GM20000 (cell line): ENCODE measurements at regions not wholly inside any gene's neighbourhood (a gene's known extent, or its start where the extent isn't known, plus 50 kb on each side); places are given as distances from the start of the nearest gene placed in this dataset.

Source experiments
- DNase-seq: peaks from one replicate; pipeline ENCODE4 v3.0.0; 2012; ENCODE audit warnings: low spot score
- TF ChIP-seq, protein P1 (sequence below): IDR thresholded peaks from 2 replicates; pipeline ENCODE4 v1.5.1; 2012; ENCODE audit warnings: mild to moderate bottlenecking, control low read depth; ENCODE audit errors: extremely low read depth, missing control alignments

GRCh38 chr12:97288531-97288930 is 174.1 kb upstream of the RMST start:
- no peak for DNase-seq
- TF ChIP-seq, protein P1, sequence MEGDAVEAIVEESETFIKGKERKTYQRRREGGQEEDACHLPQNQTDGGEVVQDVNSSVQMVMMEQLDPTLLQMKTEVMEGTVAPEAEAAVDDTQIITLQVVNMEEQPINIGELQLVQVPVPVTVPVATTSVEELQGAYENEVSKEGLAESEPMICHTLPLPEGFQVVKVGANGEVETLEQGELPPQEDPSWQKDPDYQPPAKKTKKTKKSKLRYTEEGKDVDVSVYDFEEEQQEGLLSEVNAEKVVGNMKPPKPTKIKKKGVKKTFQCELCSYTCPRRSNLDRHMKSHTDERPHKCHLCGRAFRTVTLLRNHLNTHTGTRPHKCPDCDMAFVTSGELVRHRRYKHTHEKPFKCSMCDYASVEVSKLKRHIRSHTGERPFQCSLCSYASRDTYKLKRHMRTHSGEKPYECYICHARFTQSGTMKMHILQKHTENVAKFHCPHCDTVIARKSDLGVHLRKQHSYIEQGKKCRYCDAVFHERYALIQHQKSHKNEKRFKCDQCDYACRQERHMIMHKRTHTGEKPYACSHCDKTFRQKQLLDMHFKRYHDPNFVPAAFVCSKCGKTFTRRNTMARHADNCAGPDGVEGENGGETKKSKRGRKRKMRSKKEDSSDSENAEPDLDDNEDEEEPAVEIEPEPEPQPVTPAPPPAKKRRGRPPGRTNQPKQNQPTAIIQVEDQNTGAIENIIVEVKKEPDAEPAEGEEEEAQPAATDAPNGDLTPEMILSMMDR = no peak

DNA sequence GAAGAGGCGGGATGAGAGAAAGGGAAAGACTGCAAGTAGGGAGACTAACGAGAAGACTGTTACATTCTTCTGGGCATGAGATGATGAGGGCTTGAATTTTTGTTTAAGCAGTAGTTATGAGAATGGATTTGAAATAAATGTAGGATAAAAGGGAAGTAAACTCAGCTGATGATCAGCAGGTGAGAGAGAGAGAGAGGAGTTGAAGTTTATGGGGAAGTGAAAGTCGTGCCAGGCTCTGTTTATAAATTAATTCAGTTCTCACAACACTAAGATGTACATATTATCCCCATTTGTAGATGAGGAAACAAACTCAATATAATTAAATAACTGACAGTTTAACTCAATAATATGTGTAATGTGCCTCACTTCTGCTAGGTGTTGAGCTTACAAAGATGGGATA is 170.0 kb upstream of the RMST start:
- TF ChIP-seq, protein P1 = no peak
- no peak for DNase-seq

DNA sequence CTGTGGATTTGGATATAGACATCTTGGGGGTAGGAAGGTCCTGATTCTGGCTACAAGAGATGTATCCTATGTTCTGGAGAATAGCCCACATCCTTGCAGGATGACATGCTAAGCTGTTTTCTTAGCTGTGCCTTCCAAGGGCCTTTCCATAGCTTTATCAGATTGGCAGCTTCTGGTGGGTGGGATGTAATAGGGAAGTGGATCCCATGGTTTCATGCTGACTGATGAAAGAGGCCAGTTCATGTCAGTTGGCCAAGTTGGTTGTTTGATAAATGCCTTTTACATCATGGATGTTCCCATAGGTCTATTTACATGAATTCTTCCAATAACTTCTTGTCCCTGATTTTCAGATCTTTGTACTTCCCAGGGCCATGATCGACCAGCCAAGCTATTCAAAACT is 169.1 kb upstream of the RMST start:
- no peak for DNase-seq

GRCh38 chr12:97299847-97300246 is 162.8 kb upstream of the RMST start:
- TF ChIP-seq, protein P1 = no peak
- no peak for DNase-seq

More for the DNA sequence above, 169.1 kb upstream of the RMST start:
- TF ChIP-seq, protein P1 = no peak

GRCh38 chr12:97300431-97300830 is 162.2 kb upstream of the RMST start:
- no peak for DNase-seq
- TF ChIP-seq, protein P1 = no peak

GRCh38 chr12:97300891-97301290 is 161.7 kb upstream of the RMST start:
- DNase-seq = no peak
- TF ChIP-seq, protein P1 = no peak

- no peak for DNase-seq
Observed at GRCh38 chr12:97301576-97301975, 161.0 kb upstream of the RMST start.

More at GRCh38 chr12:97301576-97301975, 161.0 kb upstream of the RMST start:
- TF ChIP-seq, protein P1 = no peak
